SK-N-MC (cell line): ENCODE measurements at regions not wholly inside any gene's neighbourhood (a gene's known extent, or its start where the extent isn't known, plus 50 kb on each side); places are given as distances from the start of the nearest gene placed in this dataset.

Experiments used
- DNase-seq: peaks from one replicate; pipeline ENCODE4 v3.0.0-alpha.2; 2011; ENCODE audit warnings: low read depth, low spot score
- H3K27ac ChIP-seq: fragments of 200-600 bp; sonication (generic); 2 replicates; pipeline ENCODE4 v1.5.1; 2016; ENCODE audit warnings: mixed run types
- H3K36me3 ChIP-seq: fragments of 200-600 bp; sonication (generic); 2 replicates; pipeline ENCODE4 v1.6.1; 2017; ENCODE audit warnings: antibody characterized with exemption, low read length, mixed read lengths; ENCODE audit not compliant: insufficient read depth
- H3K4me3 ChIP-seq: fragments of 200-600 bp; sonication (generic); 2 replicates; pipeline ENCODE4 v1.5.1; 2016
- H3K9ac ChIP-seq: fragments of 200-600 bp; sonication (generic); 2 replicates; pipeline ENCODE4 v1.8.0; 2017; ENCODE audit warnings: mixed run types, mixed read lengths; ENCODE audit not compliant: insufficient read length
- H3K9me3 ChIP-seq: fragments of 200-600 bp; sonication (generic); 2 replicates; pipeline ENCODE4 v1.6.1; 2017; ENCODE audit warnings: low read depth, mild to moderate bottlenecking, antibody characterized with exemption, low read length, moderate library complexity, mixed read lengths
- EZH2 ChIP-seq: fragments of 200-600 bp; sonication (generic); IDR thresholded peaks from one replicate; pipeline ENCODE4 v1.6.1; 2017; ENCODE audit warnings: antibody characterized with exemption
- FOXP2 ChIP-seq: optimal IDR thresholded peaks from 2 replicates; pipeline ENCODE3; 2011; ENCODE audit warnings: mild to moderate bottlenecking, moderate library complexity; ENCODE audit not compliant: insufficient read depth; ENCODE audit errors: extremely low read length, control extremely low read depth
- POLR2AphosphoS5 ChIP-seq: IDR thresholded peaks from 2 replicates; pipeline ENCODE4 v1.6.1; 2012; ENCODE audit warnings: mild to moderate bottlenecking, low read depth, low read length, borderline replicate concordance

GRCh38 chr15:75126864-75127580 lies 74.7 kb upstream of the C15orf39 start:
- no peak overlapping the region for H3K4me3 ChIP-seq
- no peaks in the 10 kb centered on the region for H3K36me3 ChIP-seq
- H3K27ac ChIP-seq, result no peak overlapping the region
- no peak for DNase-seq
- no peak for TF ChIP-seq FOXP2
- TF ChIP-seq EZH2, result no peak
- no peak for TF ChIP-seq POLR2AphosphoS5
- no peaks in the 10 kb centered on the region for H3K9me3 ChIP-seq
- H3K9ac ChIP-seq, result no peak overlapping the region

- no peaks in the 10 kb centered on the region for H3K9me3 ChIP-seq
- no peak for DNase-seq
- H3K27ac ChIP-seq, result no peak overlapping the region
- TF ChIP-seq EZH2 (no peak), FOXP2 (no peak), POLR2AphosphoS5 (no peak)
- no peak overlapping the region for H3K4me3 ChIP-seq
- H3K9ac ChIP-seq, result no peak overlapping the region
- H3K36me3 ChIP-seq, result no peaks in the 10 kb centered on the region
These were observed 71.9 kb upstream of the C15orf39 start for GRCh38 chr15:75129788-75130187.

GRCh38 chr15:75131269-75131643 lies 70.4 kb upstream of the C15orf39 start:
- no peak overlapping the region for H3K9ac ChIP-seq
- H3K4me3 ChIP-seq, result no peak overlapping the region
- H3K27ac ChIP-seq, result no peak overlapping the region
- no peak for DNase-seq
- no peaks in the 10 kb centered on the region for H3K9me3 ChIP-seq
- no peaks in the 10 kb centered on the region for H3K36me3 ChIP-seq
- no peak for TF ChIP-seq FOXP2
- TF ChIP-seq POLR2AphosphoS5, result no peak
- no peak for TF ChIP-seq EZH2

- no peak for DNase-seq
- H3K4me3 ChIP-seq, result no peak overlapping the region
- no peak for TF ChIP-seq POLR2AphosphoS5
- TF ChIP-seq FOXP2, result no peak
- no peak for TF ChIP-seq EZH2
These were observed 66.9 kb upstream of the C15orf39 start for GRCh38 chr15:75134748-75135147.

GRCh38 chr15:75136118-75136517 lies 65.6 kb upstream of the C15orf39 start:
- Histone ChIP-seq H3K27ac (no peak overlapping the region), H3K9ac (no peak overlapping the region), H3K9me3 (no peaks in the 10 kb centered on the region), H3K4me3 (no peak overlapping the region), H3K36me3 (no peaks in the 10 kb centered on the region)
- no peak for TF ChIP-seq EZH2
- no peak for TF ChIP-seq FOXP2
- TF ChIP-seq POLR2AphosphoS5, result no peak
- DNase-seq, result no peak

More at GRCh38 chr15:75134748-75135147, 66.9 kb upstream of the C15orf39 start:
- H3K36me3 ChIP-seq, result no peaks in the 10 kb centered on the region
- H3K9ac ChIP-seq, result no peak overlapping the region
- no peak overlapping the region for H3K27ac ChIP-seq
- H3K9me3 ChIP-seq, result no peaks in the 10 kb centered on the region

GRCh38 chr15:75136758-75137157 lies 64.9 kb upstream of the C15orf39 start:
- no peak overlapping the region for H3K27ac ChIP-seq
- H3K9me3 ChIP-seq, result no peaks in the 10 kb centered on the region
- no peak for DNase-seq
- TF ChIP-seq EZH2, result no peak
- no peak for TF ChIP-seq FOXP2
- no peak for TF ChIP-seq POLR2AphosphoS5
- no peak overlapping the region for H3K9ac ChIP-seq
- no peak overlapping the region for H3K4me3 ChIP-seq
- H3K36me3 ChIP-seq, result no peaks in the 10 kb centered on the region

GRCh38 chr15:75138016-75138999 lies 63.4 kb upstream of the C15orf39 start:
- TF ChIP-seq POLR2AphosphoS5, result no peak
- no peak for TF ChIP-seq FOXP2
- no peak for TF ChIP-seq EZH2
- Histone ChIP-seq H3K9ac (no peak overlapping the region), H3K36me3 (no peaks in the 10 kb centered on the region), H3K9me3 (peaks cover 12% of the 10 kb centered on the region; the same call in 1 of the 2 replicates), H3K27ac (no peak overlapping the region), H3K4me3 (peak overlapping the region; percentile 17)
- DNase-seq, result no peak

- DNase-seq, result no peak
- H3K9me3 ChIP-seq, result peaks cover 15% of the 10 kb centered on the region; the same call in 1 of the 2 replicates
- H3K27ac ChIP-seq, result no peak overlapping the region
- TF ChIP-seq EZH2 (no peak), FOXP2 (no peak), POLR2AphosphoS5 (no peak)
- no peaks in the 10 kb centered on the region for H3K36me3 ChIP-seq
- no peak overlapping the region for H3K4me3 ChIP-seq
- no peak overlapping the region for H3K9ac ChIP-seq
These were observed 61.4 kb upstream of the C15orf39 start for GRCh38 chr15:75140080-75140879.
